Mesendoderm (in vitro differentiated cells): ENCODE measurements at regions not wholly inside any gene's neighbourhood (a gene's known extent, or its start where the extent isn't known, plus 50 kb on each side); places are given as distances from the start of the nearest gene placed in this dataset.

Experiments
- DNase-seq: peaks from one replicate; pipeline ENCODE4 v3.0.0; 2013
- H2AK5ac ChIP-seq: 2 replicates; pipeline ENCODE4 v1.6.1; 2013; ENCODE audit warnings: low read length, inconsistent platforms
- H2BK120ac ChIP-seq: 2 replicates; pipeline ENCODE4 v1.6.1; 2013; ENCODE audit warnings: low read depth, mild to moderate bottlenecking, low read length, moderate library complexity, mixed read lengths
- H2BK15ac ChIP-seq: replicated peaks from 2 replicates; pipeline ENCODE4 v1.6.1; 2013; ENCODE audit warnings: low read depth, mild to moderate bottlenecking, moderate library complexity
- H2BK5ac ChIP-seq: 2 replicates; pipeline ENCODE4 v1.6.1; 2013; ENCODE audit warnings: low read length, inconsistent platforms
- H3K18ac ChIP-seq: 2 replicates; pipeline ENCODE4 v1.6.1; 2013; ENCODE audit warnings: mild to moderate bottlenecking, low read length, mixed read lengths
- H3K23ac ChIP-seq: one replicate; pipeline ENCODE4 v1.6.1; 2013; ENCODE audit warnings: low read length
- H3K27ac ChIP-seq: 2 replicates; pipeline ENCODE4 v1.5.1; 2013; ENCODE audit warnings: low read depth, mild to moderate bottlenecking, inconsistent platforms, low read length, moderate library complexity
- H3K27me3 ChIP-seq: 2 replicates; pipeline ENCODE4 v1.6.1; 2013; ENCODE audit warnings: low read length, control low read depth, mild to moderate bottlenecking, inconsistent platforms; ENCODE audit not compliant: insufficient read depth, poor library complexity
- H3K36me3 ChIP-seq: 2 replicates; pipeline ENCODE4 v1.6.1; 2013; ENCODE audit warnings: low read length, inconsistent platforms; ENCODE audit not compliant: control insufficient read depth, insufficient read depth
- H3K4ac ChIP-seq: one replicate; pipeline ENCODE4 v1.6.1; 2013; ENCODE audit warnings: low read depth, mild to moderate bottlenecking, low read length, moderate library complexity
- H3K4me1 ChIP-seq: 2 replicates; pipeline ENCODE4 v1.6.1; 2013; ENCODE audit warnings: low read depth, low read length, inconsistent platforms; ENCODE audit not compliant: control insufficient read depth
- H3K4me2 ChIP-seq: 2 replicates; pipeline ENCODE4 v1.6.1; 2013; ENCODE audit warnings: low read length
- H3K4me3 ChIP-seq: 2 replicates; pipeline ENCODE4 v1.5.1; 2013; ENCODE audit warnings: mild to moderate bottlenecking, low read length
- H3K56ac ChIP-seq: one replicate; pipeline ENCODE4 v1.6.1; 2013; ENCODE audit warnings: low read length
- H3K79me1 ChIP-seq: 2 replicates; pipeline ENCODE4 v1.6.1; 2013; ENCODE audit warnings: low read length, inconsistent platforms
- H3K79me2 ChIP-seq: 2 replicates; pipeline ENCODE4 v1.6.1; 2013; ENCODE audit warnings: mild to moderate bottlenecking, low read length; ENCODE audit not compliant: control insufficient read depth, insufficient read depth
- H3K9ac ChIP-seq: 2 replicates; pipeline ENCODE4 v1.6.1; 2013; ENCODE audit warnings: low read length, inconsistent platforms
- H4K5ac ChIP-seq: one replicate; pipeline ENCODE4 v1.6.1; 2013; ENCODE audit warnings: low read length
- H4K8ac ChIP-seq: one replicate; pipeline ENCODE4 v1.6.1; 2013; ENCODE audit warnings: low read depth, mild to moderate bottlenecking, control low read depth, low read length, moderate library complexity
- WGBS: extraction: QIAGEN DNeasy Blood & Tissue Kit; methylation state at CpG from one replicate; pipeline ENCODE4 v1.1.7; 2013; ENCODE audit warnings: low lambda C conversion rate, missing lambda C conversion rate; ENCODE audit not compliant: insufficient coverage; ENCODE audit errors: extremely low coverage; 5-methylcytosine and 5-hydroxymethylcytosine counted together

- H4K8ac ChIP-seq: no peak overlapping the region
- peaks cover 4% of the 10 kb centered on the region for H3K79me2 ChIP-seq
- H3K9ac ChIP-seq: no peak overlapping the region
- no peak overlapping the region for H2BK120ac ChIP-seq
- DNase-seq: peak; percentile 17
- H3K27me3 ChIP-seq: no peaks in the 10 kb centered on the region
- H3K4me1 ChIP-seq: peaks cover 9% of the 10 kb centered on the region
- no peak overlapping the region for H3K4ac ChIP-seq
- no peak overlapping the region for H4K5ac ChIP-seq
- no peak overlapping the region for H3K18ac ChIP-seq
- no peak overlapping the region for H3K4me3 ChIP-seq
- H3K27ac ChIP-seq: no peak overlapping the region
- peaks cover 8% of the 10 kb centered on the region for H3K79me1 ChIP-seq
- no peak overlapping the region for H3K56ac ChIP-seq
- no CpG with 5 or more reads among the region's 2 CpGs for WGBS
- H2AK5ac ChIP-seq: no peak overlapping the region
- no peak overlapping the region for H3K4me2 ChIP-seq
- H3K23ac ChIP-seq: no peak overlapping the region
- no peak overlapping the region for H2BK5ac ChIP-seq
- no peaks in the 10 kb centered on the region for H3K36me3 ChIP-seq
- no peak overlapping the region for H2BK15ac ChIP-seq
Measured at GRCh38 chr3:159792070-159792469, 196.6 kb upstream of the IL12A start.

- peaks cover 3% of the 10 kb centered on the region for H3K4me1 ChIP-seq
- no peak overlapping the region for H3K18ac ChIP-seq
- H2BK5ac ChIP-seq: no peak overlapping the region
- no peak overlapping the region for H4K8ac ChIP-seq
- no peak for DNase-seq
- no peaks in the 10 kb centered on the region for H3K27me3 ChIP-seq
- no peak overlapping the region for H3K9ac ChIP-seq
- H2AK5ac ChIP-seq: no peak overlapping the region
- no peak overlapping the region for H2BK15ac ChIP-seq
- H3K23ac ChIP-seq: no peak overlapping the region
- peaks cover 4% of the 10 kb centered on the region for H3K79me2 ChIP-seq
- no peak overlapping the region for H3K4ac ChIP-seq
- H3K56ac ChIP-seq: no peak overlapping the region
- H2BK120ac ChIP-seq: no peak overlapping the region
- peaks cover 5% of the 10 kb centered on the region for H3K79me1 ChIP-seq
- no peaks in the 10 kb centered on the region for H3K36me3 ChIP-seq
- no CpG with 5 or more reads among the region's 5 CpGs for WGBS
- H3K27ac ChIP-seq: no peak overlapping the region
- no peak overlapping the region for H4K5ac ChIP-seq
- no peak overlapping the region for H3K4me2 ChIP-seq
- no peak overlapping the region for H3K4me3 ChIP-seq
Measured at GRCh38 chr3:159795042-159795441, 193.6 kb upstream of the IL12A start.

DNA sequence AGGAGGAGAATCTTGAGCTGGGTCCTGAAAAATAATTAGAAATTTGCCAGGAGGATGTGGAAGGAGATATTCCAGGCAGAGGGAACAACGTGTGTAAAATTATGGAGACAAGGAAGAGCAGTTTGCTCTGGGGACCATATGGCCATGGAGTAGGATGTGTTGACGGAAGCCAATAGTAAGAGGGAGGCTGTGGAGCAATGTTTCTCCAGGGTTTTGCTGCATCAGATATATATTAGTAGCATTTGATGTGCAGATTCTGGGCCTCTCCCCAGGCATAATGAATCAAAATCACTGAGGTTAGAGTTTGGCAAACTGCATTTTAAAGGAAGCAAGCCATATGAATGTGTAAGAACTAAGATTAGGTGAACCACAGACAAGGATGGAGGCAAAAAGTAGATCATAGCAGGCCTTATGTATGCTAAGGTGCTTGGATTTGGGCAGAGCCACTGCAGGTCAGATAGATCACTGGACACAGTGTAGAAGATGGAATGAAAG lies 192.9 kb upstream of the IL12A start:
- H3K4me3 ChIP-seq: no peak overlapping the region
- DNase-seq: no peak
- no peak overlapping the region for H2AK5ac ChIP-seq
- H4K5ac ChIP-seq: no peak overlapping the region
- no CpG with 5 or more reads among the region's 2 CpGs for WGBS
- no peak overlapping the region for H4K8ac ChIP-seq
- no peak overlapping the region for H3K27ac ChIP-seq
- no peak overlapping the region for H3K56ac ChIP-seq
- no peak overlapping the region for H3K18ac ChIP-seq
- no peak overlapping the region for H2BK5ac ChIP-seq
- H2BK120ac ChIP-seq: no peak overlapping the region
- H2BK15ac ChIP-seq: no peak overlapping the region
- no peaks in the 10 kb centered on the region for H3K36me3 ChIP-seq
- H3K9ac ChIP-seq: no peak overlapping the region
- H3K79me2 ChIP-seq: peaks cover 5% of the 10 kb centered on the region
- peaks cover 3% of the 10 kb centered on the region for H3K4me1 ChIP-seq
- no peak overlapping the region for H3K4ac ChIP-seq
- no peak overlapping the region for H3K4me2 ChIP-seq
- peaks cover 5% of the 10 kb centered on the region for H3K79me1 ChIP-seq
- no peaks in the 10 kb centered on the region for H3K27me3 ChIP-seq
- no peak overlapping the region for H3K23ac ChIP-seq

GRCh38 chr3:159796226-159796625 lies 192.4 kb upstream of the IL12A start:
- Histone ChIP-seq H3K27ac (no peak overlapping the region), H2BK15ac (no peak overlapping the region), H3K56ac (no peak overlapping the region), H3K79me2 (peaks cover 5% of the 10 kb centered on the region), H3K36me3 (no peaks in the 10 kb centered on the region), H3K23ac (no peak overlapping the region), H3K4me2 (no peak overlapping the region), H4K5ac (no peak overlapping the region), H2BK120ac (no peak overlapping the region), H3K27me3 (no peaks in the 10 kb centered on the region), H3K4ac (no peak overlapping the region), H3K4me1 (peaks cover 2% of the 10 kb centered on the region), H3K9ac (no peak overlapping the region), H4K8ac (no peak overlapping the region), H2BK5ac (no peak overlapping the region), H3K18ac (no peak overlapping the region), H3K79me1 (peaks cover 5% of the 10 kb centered on the region), H2AK5ac (no peak overlapping the region), H3K4me3 (no peak overlapping the region)
- no CpG with 5 or more reads among the region's 5 CpGs for WGBS
- no peak for DNase-seq

DNA sequence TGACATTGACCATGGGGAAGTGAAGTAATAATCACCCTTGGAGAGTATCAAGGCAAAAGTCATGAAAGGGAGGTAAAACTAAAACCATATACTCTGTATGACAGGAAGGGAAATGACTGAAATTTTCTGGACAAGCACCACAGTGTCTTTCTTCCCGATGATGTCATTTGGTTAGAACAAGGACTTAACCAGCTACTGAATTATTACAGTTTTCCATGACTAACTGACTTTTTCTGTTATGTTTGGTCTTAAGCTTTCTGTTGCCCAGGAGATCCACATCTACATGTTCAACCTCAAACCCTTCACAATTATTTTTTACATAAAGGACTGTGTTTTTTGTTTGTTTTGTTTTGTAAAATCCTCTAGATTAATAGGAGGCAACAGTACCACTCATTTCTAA lies 191.9 kb upstream of the IL12A start:
- H3K4me1 ChIP-seq: no peaks in the 10 kb centered on the region
- H2AK5ac ChIP-seq: no peak overlapping the region
- H3K23ac ChIP-seq: no peak overlapping the region
- no peak overlapping the region for H2BK120ac ChIP-seq
- H2BK5ac ChIP-seq: no peak overlapping the region
- H3K4me3 ChIP-seq: no peak overlapping the region
- no peak overlapping the region for H3K4me2 ChIP-seq
- no peak overlapping the region for H3K27ac ChIP-seq
- H2BK15ac ChIP-seq: no peak overlapping the region
- H4K5ac ChIP-seq: no peak overlapping the region
- peaks cover 5% of the 10 kb centered on the region for H3K79me1 ChIP-seq
- WGBS: no CpG with 5 or more reads among the region's 1 CpG
- H3K4ac ChIP-seq: no peak overlapping the region
- no peak overlapping the region for H3K18ac ChIP-seq
- peaks cover 5% of the 10 kb centered on the region for H3K79me2 ChIP-seq
- DNase-seq: no peak
- no peak overlapping the region for H3K9ac ChIP-seq
- H4K8ac ChIP-seq: no peak overlapping the region
- no peak overlapping the region for H3K56ac ChIP-seq
- H3K27me3 ChIP-seq: no peaks in the 10 kb centered on the region
- H3K36me3 ChIP-seq: no peaks in the 10 kb centered on the region

DNA sequence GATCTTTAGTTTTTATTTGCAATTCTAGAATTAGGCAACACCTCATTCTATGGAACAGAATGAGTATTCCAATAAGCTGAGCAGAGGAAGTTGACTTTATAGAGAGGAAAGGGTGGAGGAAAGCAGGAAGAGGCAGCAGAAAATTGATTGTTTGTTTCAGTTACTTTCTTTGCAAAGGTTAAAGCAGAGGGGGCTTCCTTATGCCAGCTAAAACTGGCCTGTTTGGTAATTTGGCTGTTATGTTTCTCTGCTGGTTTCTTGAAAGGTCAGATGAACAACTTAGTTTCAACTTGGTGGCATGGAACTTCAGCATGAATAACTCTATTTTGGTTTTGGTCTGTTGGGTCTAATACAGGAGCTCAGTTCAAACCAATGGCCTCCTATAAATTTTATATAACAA lies 190.9 kb upstream of the IL12A start:
- Histone ChIP-seq H3K4me2 (no peak overlapping the region), H3K56ac (no peak overlapping the region), H2AK5ac (no peak overlapping the region), H2BK5ac (no peak overlapping the region), H3K4ac (no peak overlapping the region), H3K79me1 (peaks cover 6% of the 10 kb centered on the region), H3K23ac (no peak overlapping the region), H3K9ac (no peak overlapping the region), H3K18ac (no peak overlapping the region), H4K5ac (no peak overlapping the region), H2BK120ac (no peak overlapping the region), H3K79me2 (peaks cover 5% of the 10 kb centered on the region), H3K27me3 (no peaks in the 10 kb centered on the region), H3K4me3 (no peak overlapping the region), H4K8ac (no peak overlapping the region), H3K27ac (no peak overlapping the region), H2BK15ac (no peak overlapping the region), H3K36me3 (no peaks in the 10 kb centered on the region), H3K4me1 (no peaks in the 10 kb centered on the region)
- DNase-seq: no peak
